ENCODE measurements at regions not wholly inside any gene's neighbourhood (a gene's known extent, or its start where the extent isn't known, plus 50 kb on each side); places are given as distances from the start of the nearest gene placed in this dataset.

DNA sequence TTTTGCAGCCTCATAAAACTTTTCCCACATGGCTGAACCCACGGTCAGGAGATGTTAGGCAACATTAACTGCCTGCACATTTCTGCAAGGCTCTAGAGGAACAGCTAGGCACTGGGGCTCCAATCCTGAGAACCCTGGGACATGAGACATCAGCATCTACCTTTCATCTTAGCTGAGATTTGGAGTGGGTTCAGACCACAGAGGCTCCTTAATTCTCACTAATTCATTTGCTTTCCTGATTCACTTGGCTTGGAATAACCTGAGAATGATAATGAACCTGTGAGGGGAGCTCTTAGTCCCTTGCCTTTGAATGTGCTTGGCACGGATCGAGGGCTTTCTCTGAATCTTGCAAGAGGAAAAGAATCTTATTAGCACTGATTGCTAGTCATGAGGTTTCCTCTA lies 266.2 kb downstream of the FIGN start:
- TF ChIP-seq, protein P1, sequence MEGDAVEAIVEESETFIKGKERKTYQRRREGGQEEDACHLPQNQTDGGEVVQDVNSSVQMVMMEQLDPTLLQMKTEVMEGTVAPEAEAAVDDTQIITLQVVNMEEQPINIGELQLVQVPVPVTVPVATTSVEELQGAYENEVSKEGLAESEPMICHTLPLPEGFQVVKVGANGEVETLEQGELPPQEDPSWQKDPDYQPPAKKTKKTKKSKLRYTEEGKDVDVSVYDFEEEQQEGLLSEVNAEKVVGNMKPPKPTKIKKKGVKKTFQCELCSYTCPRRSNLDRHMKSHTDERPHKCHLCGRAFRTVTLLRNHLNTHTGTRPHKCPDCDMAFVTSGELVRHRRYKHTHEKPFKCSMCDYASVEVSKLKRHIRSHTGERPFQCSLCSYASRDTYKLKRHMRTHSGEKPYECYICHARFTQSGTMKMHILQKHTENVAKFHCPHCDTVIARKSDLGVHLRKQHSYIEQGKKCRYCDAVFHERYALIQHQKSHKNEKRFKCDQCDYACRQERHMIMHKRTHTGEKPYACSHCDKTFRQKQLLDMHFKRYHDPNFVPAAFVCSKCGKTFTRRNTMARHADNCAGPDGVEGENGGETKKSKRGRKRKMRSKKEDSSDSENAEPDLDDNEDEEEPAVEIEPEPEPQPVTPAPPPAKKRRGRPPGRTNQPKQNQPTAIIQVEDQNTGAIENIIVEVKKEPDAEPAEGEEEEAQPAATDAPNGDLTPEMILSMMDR (IDR thresholded peaks at IDR 0.05): no peak
- Mint-ChIP-seq H3K27ac (no peak overlapping the region), H3K9me3 (no peaks in the 10 kb centered on the region), H3K27me3 (ENCODE audit: insufficient read depth) (peaks cover 12% of the 10 kb centered on the region), H3K36me3 (ENCODE audit: low read depth) (no peaks in the 10 kb centered on the region), H3K4me1 (ENCODE audit: low read depth) (no peaks in the 10 kb centered on the region), H3K4me3 (no peak overlapping the region)
- DNase-seq: no peak

DNA sequence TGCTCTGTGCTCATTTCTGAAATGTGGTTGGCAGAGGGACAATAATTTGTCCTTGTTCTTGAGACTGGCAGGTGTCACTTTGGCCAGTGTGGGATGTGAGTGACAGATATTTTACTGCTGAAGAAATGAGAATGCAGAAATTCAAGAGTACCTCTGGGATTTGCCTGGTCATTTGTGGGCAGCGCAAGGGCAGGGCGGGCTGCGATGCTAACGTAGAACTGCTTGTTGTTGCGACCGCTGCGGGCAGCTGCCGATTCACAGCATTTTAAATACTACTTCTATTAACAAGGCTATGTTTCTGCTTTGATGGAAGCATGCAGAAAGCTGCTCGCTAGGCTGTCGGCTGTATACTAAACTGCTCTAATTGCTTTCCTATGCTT lies 268.6 kb downstream of the FIGN start:
- no peak for DNase-seq
- TF ChIP-seq, protein P1 (IDR thresholded peaks at IDR 0.05): no peak
- Mint-ChIP-seq H3K36me3 (ENCODE audit: low read depth) (no peaks in the 10 kb centered on the region), H3K27me3 (ENCODE audit: insufficient read depth) (peaks cover 12% of the 10 kb centered on the region), H3K9me3 (no peaks in the 10 kb centered on the region), H3K4me3 (no peak overlapping the region), H3K4me1 (ENCODE audit: low read depth) (no peaks in the 10 kb centered on the region), H3K27ac (no peak overlapping the region)

DNA sequence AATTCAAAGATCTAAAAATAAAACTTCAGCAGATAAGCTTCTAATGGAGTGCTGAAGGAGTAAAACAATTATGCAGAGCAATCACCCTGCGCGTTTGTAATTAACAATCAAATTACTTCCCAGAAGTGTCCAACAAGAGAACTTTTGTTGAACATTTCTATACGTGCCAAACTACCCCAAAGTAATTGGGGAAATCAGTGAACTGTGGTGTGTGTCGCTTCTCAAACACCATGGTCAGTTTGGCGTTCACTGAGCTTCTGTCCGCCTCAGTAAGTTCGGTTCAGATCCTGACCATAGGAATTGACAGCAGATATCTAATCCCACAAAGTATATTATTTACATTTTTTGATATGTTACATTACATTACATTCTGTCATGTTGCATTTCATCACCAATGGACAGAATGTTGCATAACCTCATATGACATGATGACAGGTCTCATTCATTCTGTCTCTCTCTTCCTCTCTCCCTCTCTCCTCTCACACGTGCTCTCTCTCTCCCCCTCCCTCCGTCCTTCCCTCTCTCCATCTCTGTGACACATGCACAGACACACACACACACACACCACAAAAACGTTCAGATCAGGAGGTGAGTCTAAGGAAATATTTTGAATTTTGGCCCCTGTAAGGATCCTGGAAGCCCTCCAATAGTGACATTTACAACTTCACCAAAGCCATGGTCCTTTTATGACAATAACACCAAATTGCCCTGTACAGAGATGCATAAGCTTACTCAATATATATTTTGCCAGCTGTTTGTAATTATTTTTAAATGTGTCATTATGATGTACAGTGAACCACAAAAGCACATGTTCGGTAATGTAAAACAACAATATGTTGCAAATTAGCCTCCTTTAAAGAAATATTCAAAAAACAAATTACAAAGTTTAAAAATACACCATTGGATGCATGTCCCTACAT lies 269.2 kb downstream of the FIGN start:
- no peak for DNase-seq
- H3K4me1 Mint-ChIP-seq (ENCODE audit: low read depth): no peaks in the 10 kb centered on the region
- H3K27me3 Mint-ChIP-seq (ENCODE audit: insufficient read depth): peaks cover 12% of the 10 kb centered on the region
- no peaks in the 10 kb centered on the region for H3K36me3 Mint-ChIP-seq (ENCODE audit: low read depth)
- TF ChIP-seq, protein P1 (IDR thresholded peaks at IDR 0.05): no peak
- H3K4me3 Mint-ChIP-seq: no peak overlapping the region
- no peaks in the 10 kb centered on the region for H3K9me3 Mint-ChIP-seq
- H3K27ac Mint-ChIP-seq: no peak overlapping the region

DNA sequence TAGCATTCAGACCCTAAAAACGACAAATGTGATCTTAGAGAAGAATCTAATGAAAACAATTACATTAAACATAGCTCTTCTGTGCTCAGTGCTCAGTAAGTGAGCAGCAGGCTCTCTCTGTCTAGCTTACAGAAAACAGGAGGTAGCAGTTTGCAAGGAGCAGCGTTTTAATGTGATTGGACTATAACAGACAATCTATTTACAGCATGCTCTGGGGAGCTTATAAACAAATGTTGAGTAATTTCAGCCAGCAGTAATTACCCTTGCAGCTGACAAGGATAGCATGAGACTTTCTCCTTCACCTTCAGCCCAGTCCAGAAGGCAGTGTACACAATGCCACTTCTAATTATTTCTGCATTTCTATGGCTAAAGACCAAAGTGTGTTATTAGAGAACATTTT lies 270.4 kb downstream of the FIGN start:
- TF ChIP-seq, protein P1 (IDR thresholded peaks at IDR 0.05): no peak
- no peak overlapping the region for H3K27ac Mint-ChIP-seq

DNA sequence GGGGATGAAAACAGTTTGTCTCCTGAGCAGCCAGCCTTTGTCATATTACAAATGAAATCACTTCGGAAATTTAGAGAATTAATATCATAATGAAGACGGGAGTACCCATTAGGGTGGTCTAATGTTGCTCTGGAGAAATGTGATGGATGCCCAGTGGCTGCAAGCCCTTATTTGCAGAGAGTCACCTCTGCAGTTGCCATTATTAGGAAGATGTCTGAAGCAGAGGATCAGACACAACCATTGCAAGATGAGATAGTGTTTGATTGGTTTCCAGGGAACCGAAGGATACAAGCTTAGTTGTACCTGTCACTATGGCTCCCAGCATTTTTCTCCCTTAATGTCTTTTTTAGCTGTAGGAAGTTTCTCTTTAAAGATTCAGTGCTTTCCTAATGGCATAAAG lies 272.4 kb downstream of the FIGN start:
- Mint-ChIP-seq H3K4me1 (ENCODE audit: low read depth) (no peaks in the 10 kb centered on the region), H3K27ac (no peak overlapping the region), H3K4me3 (no peak overlapping the region), H3K27me3 (ENCODE audit: insufficient read depth) (peaks cover 10% of the 10 kb centered on the region), H3K36me3 (ENCODE audit: low read depth) (no peaks in the 10 kb centered on the region), H3K9me3 (no peaks in the 10 kb centered on the region)
- no peak for DNase-seq
- TF ChIP-seq, protein P1 (IDR thresholded peaks at IDR 0.05): no peak

More for the DNA sequence above, 270.4 kb downstream of the FIGN start:
- DNase-seq: no peak
- Mint-ChIP-seq H3K9me3 (no peaks in the 10 kb centered on the region), H3K36me3 (ENCODE audit: low read depth) (no peaks in the 10 kb centered on the region), H3K27me3 (ENCODE audit: insufficient read depth) (peaks cover 12% of the 10 kb centered on the region), H3K4me1 (ENCODE audit: low read depth) (no peaks in the 10 kb centered on the region), H3K4me3 (no peak overlapping the region)

Data from HFFc6 (cell line).